Middle frontal gyrus (tissue), 1 donor: ENCODE measurements at regions not wholly inside any gene's neighbourhood (a gene's known extent, or its start where the extent isn't known, plus 50 kb on each side); places are given as distances from the start of the nearest gene placed in this dataset.

Experiments used
- DNase-seq: peaks from one replicate; pipeline ENCODE4 v3.0.0-alpha.2; 2015; ENCODE audit warnings: low spot score; ENCODE audit errors: extremely low spot score

DNA sequence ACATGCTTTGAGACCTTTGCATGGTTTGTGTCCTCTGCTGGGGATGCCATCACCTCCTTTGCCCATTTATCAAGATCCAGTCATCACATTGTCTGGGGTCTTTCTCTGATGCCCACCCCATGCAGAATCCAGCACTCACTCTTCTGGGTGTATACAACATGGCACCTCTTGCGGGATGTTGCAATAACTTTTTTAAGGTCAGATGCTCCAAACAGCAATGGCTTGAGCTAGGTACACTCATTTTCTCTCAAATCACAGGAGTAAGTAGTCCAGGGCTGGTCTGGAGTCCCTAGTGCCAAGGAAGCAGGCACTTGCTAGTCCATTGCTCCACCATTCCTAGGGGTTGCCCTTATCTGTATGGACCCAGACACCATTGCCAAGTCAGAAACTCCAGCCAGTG, 196.6 kb upstream of the KCNG1 start:
- DNase-seq: no peak

DNA sequence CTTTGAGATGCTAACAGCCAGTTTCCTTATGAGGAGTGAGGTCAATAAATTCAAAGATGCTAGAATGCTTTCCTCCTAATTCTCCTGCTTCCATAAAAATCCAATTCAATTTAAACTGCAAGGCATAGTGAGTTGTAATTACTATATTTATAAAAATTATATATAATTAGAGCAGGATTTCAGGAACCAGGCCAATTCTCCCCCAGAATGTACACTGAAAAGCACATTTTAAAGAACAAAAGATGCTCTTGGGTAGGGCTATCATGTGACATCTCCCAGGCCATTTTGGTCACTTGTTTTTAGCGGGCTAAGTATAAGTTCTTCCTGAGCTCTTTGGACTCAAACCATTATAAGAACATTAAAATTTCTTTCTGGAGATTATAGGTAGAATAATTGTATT, 195.7 kb upstream of the KCNG1 start:
- no peak for DNase-seq

DNA sequence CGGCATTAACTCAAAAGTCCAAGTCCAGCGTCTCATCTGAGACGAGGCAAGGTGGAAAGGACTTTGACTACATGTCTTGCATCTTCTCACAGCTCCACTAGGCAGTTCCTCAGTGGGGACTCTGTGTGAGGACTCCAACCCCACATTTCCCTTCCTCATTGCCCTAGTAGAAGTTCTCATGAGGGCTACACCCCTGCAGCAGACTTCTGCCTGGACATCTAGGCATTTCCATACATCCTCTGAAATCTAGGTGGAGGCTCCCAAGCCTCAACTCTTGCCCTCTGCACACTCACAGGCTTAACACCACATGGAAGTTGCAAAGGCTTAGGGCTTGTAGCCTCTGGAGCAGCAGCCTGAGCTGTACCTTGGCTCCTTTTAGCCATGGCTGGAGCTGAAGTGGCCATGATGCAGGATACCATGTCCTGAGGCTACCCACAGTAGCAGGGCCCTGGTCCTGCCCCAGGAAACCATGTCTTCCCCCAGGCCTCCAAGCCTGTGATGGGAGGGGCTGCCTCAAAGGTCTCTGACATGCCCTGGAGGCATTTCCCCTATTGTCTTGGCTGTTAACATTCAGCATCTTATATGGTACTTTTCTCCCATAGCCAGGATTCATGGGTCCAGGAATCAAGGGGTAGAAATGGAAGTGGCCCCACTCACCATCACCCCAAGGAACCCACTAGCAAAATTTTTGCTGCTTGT, 194.6 kb upstream of the KCNG1 start:
- no peak for DNase-seq

DNA sequence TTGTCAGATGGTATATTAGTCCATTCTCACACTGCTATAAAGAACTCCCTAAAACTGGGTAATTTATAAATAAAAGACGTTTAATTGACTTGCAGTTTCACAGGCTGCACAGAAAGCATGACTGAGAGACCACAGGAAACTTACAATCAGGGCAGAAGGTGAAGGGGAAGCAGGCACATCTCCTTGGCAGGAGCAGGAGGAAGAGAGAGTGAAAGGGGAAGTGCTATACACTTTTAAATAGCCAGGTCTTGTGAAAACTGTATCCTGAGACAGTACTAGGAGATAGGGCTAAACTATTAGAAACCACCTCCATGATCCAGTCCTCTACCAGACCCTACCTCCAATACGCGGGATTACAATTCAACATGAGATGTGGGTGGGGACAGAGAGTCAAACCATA, 193.9 kb upstream of the KCNG1 start:
- DNase-seq: no peak

GRCh38 chr20:51212816-51213215, 189.9 kb upstream of the KCNG1 start:
- DNase-seq: no peak

- no peak for DNase-seq
Observed at GRCh38 chr20:51211191-51211590, 188.3 kb upstream of the KCNG1 start.

GRCh38 chr20:51210084-51210483, 187.2 kb upstream of the KCNG1 start:
- no peak for DNase-seq

DNA sequence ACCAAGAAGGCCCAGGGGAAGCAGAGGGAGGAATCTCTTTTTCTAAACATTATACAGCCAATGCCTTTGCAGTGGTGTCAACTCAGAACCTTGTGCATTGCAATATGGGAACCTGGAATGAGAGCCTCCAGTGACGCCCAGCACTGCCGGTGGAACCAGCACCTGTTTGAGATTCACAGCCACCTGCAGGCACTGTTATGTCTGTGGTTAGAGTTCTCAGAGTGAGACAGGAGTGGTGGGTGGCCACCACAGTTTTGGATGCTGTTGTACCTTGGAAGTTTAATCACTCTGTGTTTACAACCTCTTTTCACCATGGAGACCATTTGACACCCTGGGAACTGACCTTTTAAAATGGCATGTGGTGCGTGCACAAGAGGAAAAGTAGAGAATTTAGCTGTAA, 185.3 kb upstream of the KCNG1 start:
- no peak for DNase-seq

- DNase-seq: no peak
Observed at GRCh38 chr20:51206032-51206662, 183.2 kb upstream of the KCNG1 start.

DNA sequence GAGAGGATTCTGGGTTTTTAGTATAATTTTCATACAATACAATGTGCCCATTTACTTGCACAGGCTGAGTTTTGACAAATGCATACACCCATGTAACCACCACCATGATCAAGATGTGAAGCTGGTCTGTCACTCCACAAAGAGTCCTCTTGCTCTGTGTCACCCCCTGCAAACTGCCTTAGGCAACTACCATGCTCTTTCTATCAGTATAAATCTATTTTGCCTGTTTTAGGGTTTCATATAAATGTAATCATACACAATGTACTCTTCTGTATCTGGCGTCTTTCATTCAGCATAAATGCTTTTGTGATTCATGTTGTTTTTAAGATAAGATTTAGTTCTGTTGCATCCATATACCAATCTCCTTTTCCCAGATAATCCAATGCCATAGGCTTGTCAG, 181.9 kb upstream of the KCNG1 start:
- DNase-seq: no peak

GRCh38 chr20:51204051-51204715, 181.3 kb upstream of the KCNG1 start:
- DNase-seq: no peak

DNA sequence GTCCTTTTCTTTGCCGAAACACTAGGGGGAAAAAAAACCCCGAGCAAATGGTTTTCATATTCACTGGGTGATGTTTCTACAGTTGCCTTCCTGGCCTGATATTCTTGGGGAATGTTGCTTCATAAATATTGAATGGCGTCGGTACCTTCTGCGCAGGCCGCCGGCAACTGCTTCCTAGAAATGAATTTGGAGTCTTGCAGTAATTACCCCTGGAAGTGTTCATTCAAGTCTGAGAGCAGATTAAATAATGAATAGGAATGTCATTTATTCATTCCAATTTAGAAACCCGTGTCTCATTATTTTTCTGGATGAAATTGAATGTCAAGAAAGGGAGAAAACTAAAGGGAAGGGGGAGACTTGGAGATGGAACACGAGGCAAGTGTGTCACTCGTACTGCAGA, 179.4 kb upstream of the KCNG1 start:
- DNase-seq: no peak

DNA sequence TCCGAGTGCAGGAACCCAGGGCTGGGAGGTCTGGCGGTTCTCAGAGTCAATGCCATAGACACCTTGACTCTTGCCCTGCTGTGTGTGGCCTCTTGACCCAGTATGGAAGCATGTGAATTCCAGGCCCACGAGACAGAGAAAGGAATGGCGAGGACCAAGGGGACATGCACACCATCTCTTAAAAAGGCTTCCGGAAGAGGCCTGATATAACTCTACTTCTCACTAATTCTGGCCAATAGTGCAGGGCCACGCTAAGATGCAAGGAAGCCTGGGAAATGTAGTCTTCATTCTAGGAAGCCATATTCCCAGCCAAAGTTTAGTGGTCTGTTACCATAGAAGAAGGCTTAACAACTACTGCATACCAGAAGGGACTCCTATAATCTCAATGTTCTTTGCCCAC, 177.0 kb upstream of the KCNG1 start:
- no peak for DNase-seq

- DNase-seq: no peak
Observed at GRCh38 chr20:51198876-51199523, 176.1 kb upstream of the KCNG1 start.

DNA sequence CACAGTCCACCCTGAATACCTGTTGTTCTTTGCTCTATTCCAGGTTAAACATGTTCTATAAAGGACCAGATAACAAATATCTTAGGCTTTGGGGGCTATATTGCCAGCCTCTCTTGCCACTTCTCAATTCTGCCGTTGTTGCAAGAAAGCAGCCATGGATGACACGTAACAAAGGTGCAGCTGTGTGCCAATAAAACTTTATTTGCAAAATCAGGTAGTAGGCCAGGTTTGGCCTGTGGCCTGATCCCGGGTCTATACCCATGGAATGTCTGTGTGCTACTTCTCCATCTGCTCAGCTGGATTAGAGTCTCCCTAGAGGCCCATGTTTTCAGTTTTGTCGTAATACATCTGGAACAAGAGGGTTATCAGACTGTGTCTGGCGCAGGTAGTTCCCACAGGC, 175.3 kb upstream of the KCNG1 start:
- DNase-seq: no peak

GRCh38 chr20:51196991-51197651, 174.2 kb upstream of the KCNG1 start:
- DNase-seq: no peak

DNA sequence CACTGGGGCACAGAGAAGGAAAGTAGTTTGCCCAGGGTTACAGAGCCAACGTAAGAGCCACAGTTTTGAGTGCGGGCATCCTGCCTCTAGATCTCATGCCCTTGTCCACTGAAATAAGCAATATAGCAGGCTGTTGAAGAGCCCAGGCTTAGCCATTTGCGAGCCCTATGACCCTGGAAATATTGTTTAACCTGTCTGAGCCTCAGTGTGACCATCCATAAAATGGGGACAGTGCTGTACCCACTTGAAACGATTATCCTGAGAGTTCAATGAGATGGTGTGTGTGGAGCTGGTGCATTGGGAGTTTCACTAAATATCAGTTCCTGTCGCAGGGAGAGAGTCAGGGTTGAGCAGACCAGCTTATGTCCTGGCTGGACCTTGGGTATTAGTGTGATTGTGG, 173.1 kb upstream of the KCNG1 start:
- no peak for DNase-seq

GRCh38 chr20:51195419-51195901, 172.6 kb upstream of the KCNG1 start:
- DNase-seq: no peak

DNA sequence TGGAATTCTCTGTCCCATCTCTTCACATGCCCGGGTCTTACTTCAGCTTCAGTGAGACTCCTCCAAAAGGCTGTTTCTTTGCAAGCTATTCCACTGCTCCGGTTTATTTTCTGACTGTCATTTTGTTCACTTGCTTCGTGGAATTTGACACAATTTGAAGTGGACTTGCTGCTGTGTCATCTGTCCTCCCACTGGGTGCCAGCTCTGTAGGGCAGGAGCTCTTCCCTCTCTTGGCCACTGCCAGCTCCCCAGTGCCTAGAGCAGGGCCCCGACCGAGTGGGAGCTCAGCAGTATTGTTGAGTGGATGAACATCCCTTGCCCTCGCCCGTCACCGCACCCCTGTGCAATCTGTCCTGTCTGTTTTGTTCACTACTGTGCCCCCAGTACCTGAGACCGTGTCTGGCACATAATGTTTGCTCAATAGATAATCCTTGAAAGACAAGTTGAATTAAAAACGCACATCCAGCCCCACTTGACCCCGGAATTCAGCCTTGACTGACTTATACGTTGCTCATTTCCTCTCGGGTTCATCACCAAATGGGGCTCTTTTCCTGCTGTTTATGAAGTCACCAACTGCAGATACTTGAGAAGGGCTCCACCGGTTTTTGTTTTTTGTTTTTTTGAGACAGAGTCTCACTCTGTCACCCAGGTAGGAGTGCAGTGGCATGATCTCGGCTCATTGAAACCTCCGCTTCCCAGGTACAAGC, 170.3 kb upstream of the KCNG1 start:
- DNase-seq: no peak

- no peak for DNase-seq
Observed at GRCh38 chr20:51190783-51191180, 167.9 kb upstream of the KCNG1 start.
